Peyer's patch (tissue), 4 donors: ENCODE measurements at regions not wholly inside any gene's neighbourhood (a gene's known extent, or its start where the extent isn't known, plus 50 kb on each side); places are given as distances from the start of the nearest gene placed in this dataset.

Experiments
- DNase-seq, 3 donors: peaks; one replicate each; pipeline ENCODE4 v3.0.0-alpha.2; 2017 to 2019
- H3K27ac ChIP-seq, 4 donors: fragments of 200-600 bp; sonication (generic); one replicate each; pipeline ENCODE4 v1.5.1; 2016 to 2019
- H3K27me3 ChIP-seq, 2 donors: fragments of 200-600 bp; sonication (generic); one replicate each; pipeline ENCODE4 v1.5.1; 2019
- H3K36me3 ChIP-seq, 3 donors: fragments of 200-600 bp; sonication (generic); one replicate each; pipeline ENCODE4 v1.5.1; 2016 to 2019
- H3K4me1 ChIP-seq, 4 donors: fragments of 200-600 bp; sonication (generic); one replicate each; pipeline ENCODE4 v1.5.1; 2016 to 2019
- H3K4me3 ChIP-seq, 4 donors: fragments of 200-600 bp; sonication (generic); 1 replicate in 3 of 4; 2 replicates in 1 of 4; pipeline ENCODE4 v1.5.1; 2016 to 2019; ENCODE audit warnings: mild to moderate bottlenecking in 1 of 4
- H3K9me3 ChIP-seq, 4 donors: fragments of 200-600 bp; sonication (generic); one replicate each; pipeline ENCODE4 v1.5.1; 2016 to 2019; ENCODE audit warnings: mild to moderate bottlenecking in 1 of 4
- POLR2A ChIP-seq, 2 donors: fragments of 450-650 bp; IDR thresholded peaks; one replicate each; pipeline ENCODE4 v1.5.1; 2017; ENCODE audit warnings: antibody characterized with exemption in 2 of 2, mild to moderate bottlenecking in 2 of 2, moderate library complexity in 2 of 2
- TF ChIP-seq, protein P1 (sequence below), 6 experiments: fragments of 450-650 bp in 4 of 6; fragments of 200-600 bp in 2 of 6; sonication (generic) in 1 of 6; IDR thresholded peaks; one replicate each; pipeline ENCODE4 v1.5.1; 2017 to 2019; ENCODE audit warnings: antibody characterized with exemption in 6 of 6, mild to moderate bottlenecking in 3 of 6, moderate library complexity in 1 of 6

DNA sequence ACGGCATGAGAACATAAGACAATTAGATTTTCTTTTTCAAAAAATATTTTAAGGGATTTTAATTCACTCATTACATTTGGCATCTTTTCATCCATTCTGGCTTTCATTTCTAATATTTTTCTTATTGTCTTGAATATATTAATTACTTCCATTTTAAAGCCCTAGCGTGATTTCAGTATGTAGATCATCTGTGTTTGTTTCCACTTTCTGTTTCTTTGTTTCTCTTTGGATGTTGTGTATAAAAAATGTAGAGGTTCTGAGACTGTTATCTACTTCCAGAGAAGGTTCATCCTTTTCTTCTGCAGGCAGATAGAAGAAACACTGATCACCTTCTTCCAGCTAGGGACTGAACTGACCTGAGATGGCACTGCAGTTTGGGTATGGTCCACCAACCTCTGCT, 664.4 kb upstream of the SLC39A10 start:
- TF ChIP-seq, protein P1, sequence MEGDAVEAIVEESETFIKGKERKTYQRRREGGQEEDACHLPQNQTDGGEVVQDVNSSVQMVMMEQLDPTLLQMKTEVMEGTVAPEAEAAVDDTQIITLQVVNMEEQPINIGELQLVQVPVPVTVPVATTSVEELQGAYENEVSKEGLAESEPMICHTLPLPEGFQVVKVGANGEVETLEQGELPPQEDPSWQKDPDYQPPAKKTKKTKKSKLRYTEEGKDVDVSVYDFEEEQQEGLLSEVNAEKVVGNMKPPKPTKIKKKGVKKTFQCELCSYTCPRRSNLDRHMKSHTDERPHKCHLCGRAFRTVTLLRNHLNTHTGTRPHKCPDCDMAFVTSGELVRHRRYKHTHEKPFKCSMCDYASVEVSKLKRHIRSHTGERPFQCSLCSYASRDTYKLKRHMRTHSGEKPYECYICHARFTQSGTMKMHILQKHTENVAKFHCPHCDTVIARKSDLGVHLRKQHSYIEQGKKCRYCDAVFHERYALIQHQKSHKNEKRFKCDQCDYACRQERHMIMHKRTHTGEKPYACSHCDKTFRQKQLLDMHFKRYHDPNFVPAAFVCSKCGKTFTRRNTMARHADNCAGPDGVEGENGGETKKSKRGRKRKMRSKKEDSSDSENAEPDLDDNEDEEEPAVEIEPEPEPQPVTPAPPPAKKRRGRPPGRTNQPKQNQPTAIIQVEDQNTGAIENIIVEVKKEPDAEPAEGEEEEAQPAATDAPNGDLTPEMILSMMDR (IDR thresholded peaks at IDR 0.05): no peak
- TF ChIP-seq POLR2A (IDR thresholded peaks at IDR 0.05): no peak
- H3K36me3 ChIP-seq: no peaks in the 10 kb centered on the region
- no peak overlapping the region for H3K27ac ChIP-seq
- no peaks in the 10 kb centered on the region for H3K9me3 ChIP-seq
- H3K4me1 ChIP-seq: no peaks in the 10 kb centered on the region
- H3K27me3 ChIP-seq: no peaks in the 10 kb centered on the region
- H3K4me3 ChIP-seq: no peak overlapping the region
- DNase-seq: no peak

DNA sequence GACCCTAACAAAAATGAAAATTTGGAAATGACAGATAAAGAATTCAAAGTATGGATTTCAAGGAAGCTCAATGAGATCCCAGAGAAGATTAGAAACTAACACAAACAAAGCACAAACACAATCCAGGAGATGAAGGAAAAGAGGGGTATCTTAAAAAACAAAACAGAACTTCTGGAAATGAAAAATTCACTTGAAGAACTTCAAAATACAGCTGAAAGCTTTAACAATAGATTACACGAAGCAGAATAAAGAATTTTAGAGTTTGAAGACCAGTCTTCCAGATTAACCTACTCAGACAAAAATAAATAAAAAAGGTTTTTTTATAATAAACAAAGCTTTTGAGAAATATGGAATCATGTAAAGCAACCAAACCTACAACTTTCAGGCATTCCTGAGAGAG, 671.8 kb upstream of the SLC39A10 start:
- DNase-seq: no peak
- H3K9me3 ChIP-seq: peaks cover 0 to 4% (median 0%) of the 10 kb centered on the region in 4 donors
- no peaks in the 10 kb centered on the region for H3K36me3 ChIP-seq
- no peaks in the 10 kb centered on the region for H3K4me1 ChIP-seq
- TF ChIP-seq, protein P1 (IDR thresholded peaks at IDR 0.05): no peak
- TF ChIP-seq POLR2A (IDR thresholded peaks at IDR 0.05): no peak
- H3K27ac ChIP-seq: no peak overlapping the region
- no peak overlapping the region for H3K4me3 ChIP-seq
- H3K27me3 ChIP-seq: no peaks in the 10 kb centered on the region

DNA sequence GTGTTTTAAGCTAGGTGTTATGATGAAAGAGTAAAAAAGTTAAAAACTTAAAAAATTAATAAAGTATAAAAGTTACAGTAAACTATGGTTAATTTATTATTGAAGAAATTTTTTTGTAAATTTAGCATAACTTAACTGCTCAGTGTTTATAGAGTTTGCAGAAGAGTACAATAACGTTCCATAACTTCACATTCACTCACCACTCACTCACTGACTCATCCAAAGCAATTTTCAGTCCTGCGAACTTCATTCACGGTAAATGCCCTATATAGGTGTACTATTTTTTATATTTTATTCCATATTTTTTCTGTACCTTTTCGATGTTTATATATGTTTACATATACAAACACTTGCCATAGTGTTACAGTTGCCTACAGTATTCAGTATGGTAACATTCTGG, 694.8 kb upstream of the SLC39A10 start:
- Histone ChIP-seq H3K27ac (no peak overlapping the region), H3K9me3 (peaks cover 0 to 3% (median 0%) of the 10 kb centered on the region in 4 donors), H3K4me1 (no peaks in the 10 kb centered on the region), H3K36me3 (no peaks in the 10 kb centered on the region), H3K27me3 (no peaks in the 10 kb centered on the region), H3K4me3 (no peak overlapping the region)
- DNase-seq: no peak
- TF ChIP-seq POLR2A (IDR thresholded peaks at IDR 0.05): no peak
- TF ChIP-seq, protein P1 (IDR thresholded peaks at IDR 0.05): no peak

DNA sequence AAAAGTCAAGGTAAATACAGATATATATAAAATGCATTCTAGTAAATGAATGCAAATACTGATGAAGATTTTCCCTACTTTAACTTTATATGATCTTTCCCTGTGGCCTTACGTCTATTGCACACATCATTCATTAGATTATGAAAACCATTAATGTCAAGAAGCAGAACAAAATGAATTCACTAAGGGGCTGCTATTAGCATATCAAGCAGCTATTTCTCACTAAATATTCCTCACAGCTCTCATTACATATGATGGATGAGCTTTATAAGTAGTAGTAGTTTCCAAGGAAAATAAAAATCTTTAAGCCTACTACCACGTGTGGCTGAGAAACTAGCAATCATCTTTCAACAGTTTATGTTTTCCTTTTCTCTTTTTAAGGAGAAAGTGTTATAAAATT, 702.8 kb upstream of the SLC39A10 start:
- no peaks in the 10 kb centered on the region for H3K4me1 ChIP-seq
- no peaks in the 10 kb centered on the region for H3K36me3 ChIP-seq
- TF ChIP-seq, protein P1 (IDR thresholded peaks at IDR 0.05): no peak
- no peak for TF ChIP-seq POLR2A (IDR thresholded peaks at IDR 0.05)
- H3K9me3 ChIP-seq: no peaks in the 10 kb centered on the region
- DNase-seq: no peak
- H3K4me3 ChIP-seq: no peak overlapping the region
- H3K27ac ChIP-seq: no peak overlapping the region
- no peaks in the 10 kb centered on the region for H3K27me3 ChIP-seq

DNA sequence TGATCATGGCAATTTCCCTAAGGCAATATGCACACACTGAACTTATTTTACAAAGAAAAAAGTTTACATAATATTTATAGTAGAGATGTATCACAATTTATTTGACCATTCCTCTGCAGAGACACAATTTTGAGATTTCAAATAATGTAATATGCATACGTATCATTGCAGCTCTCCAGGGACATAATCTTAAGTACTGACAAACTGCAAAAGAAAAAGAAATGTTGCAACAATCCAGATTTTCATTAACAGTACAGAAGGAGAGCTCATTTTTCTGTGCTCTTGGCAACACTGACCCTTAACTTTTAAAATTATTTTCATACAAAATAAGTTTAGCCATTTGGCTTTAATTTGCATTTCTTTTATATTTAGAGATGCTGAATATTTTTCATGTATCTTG, 710.2 kb upstream of the SLC39A10 start:
- no peak for DNase-seq
- TF ChIP-seq, protein P1 (IDR thresholded peaks at IDR 0.05): no peak
- TF ChIP-seq POLR2A (IDR thresholded peaks at IDR 0.05): no peak
- Histone ChIP-seq H3K4me3 (no peak overlapping the region), H3K4me1 (no peaks in the 10 kb centered on the region), H3K27me3 (no peaks in the 10 kb centered on the region), H3K27ac (no peak overlapping the region), H3K9me3 (no peaks in the 10 kb centered on the region), H3K36me3 (no peaks in the 10 kb centered on the region)

DNA sequence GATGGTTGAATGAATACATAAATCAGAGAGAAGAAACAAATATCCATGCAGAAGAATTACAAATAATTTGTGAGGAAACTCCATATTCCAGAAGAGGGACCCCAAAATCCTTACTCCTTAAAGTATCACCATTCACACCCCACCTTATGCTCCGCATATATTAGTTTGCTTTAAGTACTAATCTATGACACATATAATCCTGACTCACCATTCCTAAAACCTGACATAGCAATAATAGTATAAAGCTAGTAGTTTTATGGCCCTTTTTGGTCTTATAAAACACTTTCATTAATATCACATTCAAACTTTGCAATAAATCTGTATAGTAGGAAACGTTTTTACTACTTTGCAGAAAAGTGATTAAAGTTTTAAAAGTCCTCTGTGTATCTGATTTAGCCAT, 719.0 kb upstream of the SLC39A10 start:
- no peaks in the 10 kb centered on the region for H3K9me3 ChIP-seq
- H3K27me3 ChIP-seq: no peaks in the 10 kb centered on the region
- no peak for DNase-seq

More for the DNA sequence above, 719.0 kb upstream of the SLC39A10 start:
- H3K27ac ChIP-seq: no peak overlapping the region
- H3K36me3 ChIP-seq: no peaks in the 10 kb centered on the region
- H3K4me1 ChIP-seq: no peaks in the 10 kb centered on the region
- no peak for TF ChIP-seq POLR2A (IDR thresholded peaks at IDR 0.05)
- TF ChIP-seq, protein P1 (IDR thresholded peaks at IDR 0.05): no peak
- H3K4me3 ChIP-seq: no peak overlapping the region
